ENCODE measurements at regions not wholly inside any gene's neighbourhood (a gene's known extent, or its start where the extent isn't known, plus 50 kb on each side); places are given as distances from the start of the nearest gene placed in this dataset.

- no peak for TF ChIP-seq CTCF (conservative IDR thresholded peaks at IDR 0.05; ENCODE audit: low read depth, low read length)
- no peak for TF ChIP-seq EZH2 (IDR thresholded peaks at IDR 0.05; ENCODE audit: borderline replicate concordance, low read depth, low read length, poor library complexity, severe bottlenecking)
These were observed 91.7 kb upstream of the SFSWAP start for GRCh38 chr12:131619106-131619642.
